GM23338 (cell line): ENCODE measurements at regions not wholly inside any gene's neighbourhood (a gene's known extent, or its start where the extent isn't known, plus 50 kb on each side); places are given as distances from the start of the nearest gene placed in this dataset.

Experiments used
- ATAC-seq: fragments of 200-7000 bp; cut with Tn5 transposase; 3 replicates; pipeline ENCODE4 v1.9.1; 2020
- DNase-seq: peaks from one replicate; pipeline ENCODE4 v3.0.0-alpha.2; 2015; ENCODE audit warnings: low spot score
- H2AFZ ChIP-seq: fragments of 200-600 bp; sonication (generic); 2 replicates; pipeline ENCODE4 v1.8.0; 2016; ENCODE audit warnings: antibody characterized with exemption, mild to moderate bottlenecking, moderate library complexity
- H3F3A ChIP-seq: fragments of 200-600 bp; sonication (generic); replicated peaks from 2 replicates; pipeline ENCODE4 v1.8.0; 2017; ENCODE audit warnings: antibody characterized with exemption, mixed run types, low read depth
- H3K27ac ChIP-seq: fragments of 200-600 bp; sonication (generic); 2 replicates; pipeline ENCODE4 v1.6.1; 2016; ENCODE audit warnings: low read depth
- H3K27me3 ChIP-seq: fragments of 200-600 bp; sonication (generic); 2 replicates; pipeline ENCODE4 v1.8.0; 2016; ENCODE audit warnings: mild to moderate bottlenecking, mixed run types, moderate library complexity; ENCODE audit not compliant: insufficient read depth
- H3K36me3 ChIP-seq: fragments of 200-600 bp; sonication (generic); 2 replicates; pipeline ENCODE4 v1.8.0; 2016; ENCODE audit warnings: mild to moderate bottlenecking; ENCODE audit not compliant: insufficient read depth
- H3K4me1 ChIP-seq: fragments of 200-600 bp; sonication (generic); 2 replicates; pipeline ENCODE4 v1.8.0; 2016; ENCODE audit warnings: mild to moderate bottlenecking, moderate library complexity; ENCODE audit not compliant: insufficient read depth
- H3K4me2 ChIP-seq: fragments of 200-600 bp; sonication (generic); 2 replicates; pipeline ENCODE4 v1.7.1; 2017; ENCODE audit warnings: mixed run types
- H3K4me3 ChIP-seq: fragments of 200-600 bp; sonication (generic); 2 replicates; pipeline ENCODE4 v1.6.1; 2016; ENCODE audit warnings: mixed run types
- H3K79me2 ChIP-seq: fragments of 200-600 bp; sonication (generic); replicated peaks from 2 replicates; pipeline ENCODE4 v1.8.0; 2017; ENCODE audit warnings: mild to moderate bottlenecking; ENCODE audit not compliant: insufficient read depth
- H3K9me2 ChIP-seq: fragments of 200-600 bp; sonication (generic); 2 replicates; pipeline ENCODE4 v1.8.0; 2017; ENCODE audit not compliant: insufficient read depth
- H4K20me1 ChIP-seq: fragments of 200-600 bp; sonication (generic); replicated peaks from 2 replicates; pipeline ENCODE4 v1.8.0; 2017; ENCODE audit warnings: mild to moderate bottlenecking; ENCODE audit not compliant: insufficient read depth
- H3K27ac Mint-ChIP-seq: 2 replicates; pipeline ENCODE4 v1.8.0; 2020; ENCODE audit warnings: inconsistent platforms, mild to moderate bottlenecking, moderate library complexity, mixed read lengths
- H3K27me3 Mint-ChIP-seq: 3 replicates; pipeline ENCODE4 v1.8.0; 2022; ENCODE audit warnings: low read depth, mild to moderate bottlenecking, moderate library complexity, mixed read lengths, inconsistent platforms; ENCODE audit not compliant: insufficient read depth, poor library complexity
- H3K36me3 Mint-ChIP-seq: 3 replicates; pipeline ENCODE4 v1.8.0; 2021; ENCODE audit warnings: low read depth, mild to moderate bottlenecking, inconsistent platforms, moderate library complexity, mixed read lengths
- H3K4me1 Mint-ChIP-seq: 3 replicates; pipeline ENCODE4 v1.8.0; 2020; ENCODE audit warnings: mild to moderate bottlenecking, inconsistent platforms, mixed read lengths
- H3K4me3 Mint-ChIP-seq: 3 replicates; pipeline ENCODE4 v1.8.0; 2021; ENCODE audit warnings: moderate library complexity, mild to moderate bottlenecking, inconsistent platforms, mixed read lengths
- H3K9me3 Mint-ChIP-seq: 3 replicates; pipeline ENCODE4 v1.8.0; 2020; ENCODE audit warnings: moderate library complexity, mild to moderate bottlenecking, inconsistent platforms, mixed read lengths
- CREB1 ChIP-seq: fragments of 250-450 bp; sonication (Bioruptor Pico); IDR thresholded peaks from 2 replicates; pipeline ENCODE4 v1.5.0; 2020; ENCODE audit warnings: low read depth, mild to moderate bottlenecking, moderate library complexity
- CTCF ChIP-seq, 2 experiments: fragments of 200-600 bp in 1 of 2; sonication (generic) in 1 of 2; conservative IDR thresholded peaks; 2 replicates each; pipeline versions ENCODE4 v1.5.1 to v1.6.1; 2016 to 2017; ENCODE audit warnings: antibody characterized with exemption in 2 of 2, low read depth in 2 of 2, mild to moderate bottlenecking in 2 of 2, moderate library complexity in 1 of 2
- EZH2 ChIP-seq: fragments of 200-600 bp; sonication (generic); IDR thresholded peaks from one replicate; pipeline ENCODE4 v1.8.0; 2017; ENCODE audit warnings: antibody characterized with exemption, mild to moderate bottlenecking, low read depth; ENCODE audit not compliant: unreplicated experiment
- EZH2phosphoT487 ChIP-seq: fragments of 200-600 bp; sonication (generic); IDR thresholded peaks from one replicate; pipeline ENCODE4 v1.8.1; 2018; ENCODE audit warnings: antibody characterized with exemption; ENCODE audit not compliant: unreplicated experiment
- JUNB ChIP-seq: IDR thresholded peaks from one replicate; pipeline ENCODE4 v1.6.1; 2016; ENCODE audit warnings: antibody characterized with exemption; ENCODE audit not compliant: unreplicated experiment
- NANOG ChIP-seq: IDR thresholded peaks from 2 replicates; pipeline ENCODE4 v1.6.1; 2016; ENCODE audit warnings: antibody characterized with exemption, borderline replicate concordance
- POLR2AphosphoS5 ChIP-seq: IDR thresholded peaks from 2 replicates; pipeline ENCODE4 v1.6.1; 2016; ENCODE audit warnings: antibody characterized with exemption, low read depth
- REST ChIP-seq: IDR thresholded peaks from one replicate; pipeline ENCODE4 v1.6.1; 2018; ENCODE audit warnings: antibody characterized with exemption; ENCODE audit not compliant: unreplicated experiment
- STAT1 ChIP-seq: IDR thresholded peaks from one replicate; pipeline ENCODE4 v1.6.1; 2016; ENCODE audit warnings: antibody characterized with exemption; ENCODE audit not compliant: unreplicated experiment
- ZNF114 ChIP-seq: fragments of 250-450 bp; sonication (Bioruptor Pico); IDR thresholded peaks from 2 replicates; pipeline ENCODE4 v1.5.0; 2020; ENCODE audit warnings: mild to moderate bottlenecking, moderate library complexity
- ZNF331 ChIP-seq: fragments of 250-450 bp; sonication (Bioruptor Pico); IDR thresholded peaks from 2 replicates; pipeline ENCODE4 v1.5.0; 2020; ENCODE audit warnings: low read depth, mild to moderate bottlenecking, moderate library complexity
- TF ChIP-seq, protein P1 (sequence below): fragments of 250-450 bp; sonication (Bioruptor Pico); IDR thresholded peaks from 2 replicates; pipeline ENCODE4 v1.5.0; 2020; ENCODE audit warnings: mild to moderate bottlenecking, moderate library complexity
- TF ChIP-seq, protein P2 (sequence below): IDR thresholded peaks from 2 replicates; pipeline ENCODE4 v1.6.1; 2016; ENCODE audit warnings: antibody characterized with exemption

GRCh38 chr12:97647142-97647541 lies 184.5 kb downstream of the RMST start:
- Mint-ChIP-seq H3K36me3 (peaks cover 13% of the 10 kb centered on the region; the same call in 2 of the 3 replicates), H3K27ac (no peak overlapping the region), H3K9me3 (peaks cover 21% of the 10 kb centered on the region), H3K4me1 (no peaks in the 10 kb centered on the region), H3K27me3 (no peaks in the 10 kb centered on the region), H3K4me3 (no peak overlapping the region)
- Histone ChIP-seq H3F3A (no peaks in the 10 kb centered on the region), H2AFZ (no peak overlapping the region), H3K9me2 (peaks cover 3% of the 10 kb centered on the region; the same call in 1 of the 2 replicates), H3K4me1 (no peaks in the 10 kb centered on the region), H4K20me1 (no peaks in the 10 kb centered on the region), H3K4me2 (no peak overlapping the region), H3K27ac (no peak overlapping the region), H3K4me3 (no peak overlapping the region), H3K27me3 (no peaks in the 10 kb centered on the region), H3K79me2 (no peaks in the 10 kb centered on the region), H3K36me3 (peaks cover 6% of the 10 kb centered on the region; the same call in 1 of the 2 replicates)
- DNase-seq (no peak), ATAC-seq (no peak)
- TF ChIP-seq EZH2: no peak
- no peak for TF ChIP-seq ZNF331 (CRISPR knock-in tag)
- no peak for TF ChIP-seq CTCF (conservative IDR thresholded peaks at IDR 0.05; ENCODE audit: low read depth in 2 of 2)
- no peak for TF ChIP-seq NANOG
- no peak for TF ChIP-seq POLR2AphosphoS5
- TF ChIP-seq STAT1: no peak
- TF ChIP-seq CREB1 (CRISPR knock-in tag): no peak
- TF ChIP-seq, protein P1, sequence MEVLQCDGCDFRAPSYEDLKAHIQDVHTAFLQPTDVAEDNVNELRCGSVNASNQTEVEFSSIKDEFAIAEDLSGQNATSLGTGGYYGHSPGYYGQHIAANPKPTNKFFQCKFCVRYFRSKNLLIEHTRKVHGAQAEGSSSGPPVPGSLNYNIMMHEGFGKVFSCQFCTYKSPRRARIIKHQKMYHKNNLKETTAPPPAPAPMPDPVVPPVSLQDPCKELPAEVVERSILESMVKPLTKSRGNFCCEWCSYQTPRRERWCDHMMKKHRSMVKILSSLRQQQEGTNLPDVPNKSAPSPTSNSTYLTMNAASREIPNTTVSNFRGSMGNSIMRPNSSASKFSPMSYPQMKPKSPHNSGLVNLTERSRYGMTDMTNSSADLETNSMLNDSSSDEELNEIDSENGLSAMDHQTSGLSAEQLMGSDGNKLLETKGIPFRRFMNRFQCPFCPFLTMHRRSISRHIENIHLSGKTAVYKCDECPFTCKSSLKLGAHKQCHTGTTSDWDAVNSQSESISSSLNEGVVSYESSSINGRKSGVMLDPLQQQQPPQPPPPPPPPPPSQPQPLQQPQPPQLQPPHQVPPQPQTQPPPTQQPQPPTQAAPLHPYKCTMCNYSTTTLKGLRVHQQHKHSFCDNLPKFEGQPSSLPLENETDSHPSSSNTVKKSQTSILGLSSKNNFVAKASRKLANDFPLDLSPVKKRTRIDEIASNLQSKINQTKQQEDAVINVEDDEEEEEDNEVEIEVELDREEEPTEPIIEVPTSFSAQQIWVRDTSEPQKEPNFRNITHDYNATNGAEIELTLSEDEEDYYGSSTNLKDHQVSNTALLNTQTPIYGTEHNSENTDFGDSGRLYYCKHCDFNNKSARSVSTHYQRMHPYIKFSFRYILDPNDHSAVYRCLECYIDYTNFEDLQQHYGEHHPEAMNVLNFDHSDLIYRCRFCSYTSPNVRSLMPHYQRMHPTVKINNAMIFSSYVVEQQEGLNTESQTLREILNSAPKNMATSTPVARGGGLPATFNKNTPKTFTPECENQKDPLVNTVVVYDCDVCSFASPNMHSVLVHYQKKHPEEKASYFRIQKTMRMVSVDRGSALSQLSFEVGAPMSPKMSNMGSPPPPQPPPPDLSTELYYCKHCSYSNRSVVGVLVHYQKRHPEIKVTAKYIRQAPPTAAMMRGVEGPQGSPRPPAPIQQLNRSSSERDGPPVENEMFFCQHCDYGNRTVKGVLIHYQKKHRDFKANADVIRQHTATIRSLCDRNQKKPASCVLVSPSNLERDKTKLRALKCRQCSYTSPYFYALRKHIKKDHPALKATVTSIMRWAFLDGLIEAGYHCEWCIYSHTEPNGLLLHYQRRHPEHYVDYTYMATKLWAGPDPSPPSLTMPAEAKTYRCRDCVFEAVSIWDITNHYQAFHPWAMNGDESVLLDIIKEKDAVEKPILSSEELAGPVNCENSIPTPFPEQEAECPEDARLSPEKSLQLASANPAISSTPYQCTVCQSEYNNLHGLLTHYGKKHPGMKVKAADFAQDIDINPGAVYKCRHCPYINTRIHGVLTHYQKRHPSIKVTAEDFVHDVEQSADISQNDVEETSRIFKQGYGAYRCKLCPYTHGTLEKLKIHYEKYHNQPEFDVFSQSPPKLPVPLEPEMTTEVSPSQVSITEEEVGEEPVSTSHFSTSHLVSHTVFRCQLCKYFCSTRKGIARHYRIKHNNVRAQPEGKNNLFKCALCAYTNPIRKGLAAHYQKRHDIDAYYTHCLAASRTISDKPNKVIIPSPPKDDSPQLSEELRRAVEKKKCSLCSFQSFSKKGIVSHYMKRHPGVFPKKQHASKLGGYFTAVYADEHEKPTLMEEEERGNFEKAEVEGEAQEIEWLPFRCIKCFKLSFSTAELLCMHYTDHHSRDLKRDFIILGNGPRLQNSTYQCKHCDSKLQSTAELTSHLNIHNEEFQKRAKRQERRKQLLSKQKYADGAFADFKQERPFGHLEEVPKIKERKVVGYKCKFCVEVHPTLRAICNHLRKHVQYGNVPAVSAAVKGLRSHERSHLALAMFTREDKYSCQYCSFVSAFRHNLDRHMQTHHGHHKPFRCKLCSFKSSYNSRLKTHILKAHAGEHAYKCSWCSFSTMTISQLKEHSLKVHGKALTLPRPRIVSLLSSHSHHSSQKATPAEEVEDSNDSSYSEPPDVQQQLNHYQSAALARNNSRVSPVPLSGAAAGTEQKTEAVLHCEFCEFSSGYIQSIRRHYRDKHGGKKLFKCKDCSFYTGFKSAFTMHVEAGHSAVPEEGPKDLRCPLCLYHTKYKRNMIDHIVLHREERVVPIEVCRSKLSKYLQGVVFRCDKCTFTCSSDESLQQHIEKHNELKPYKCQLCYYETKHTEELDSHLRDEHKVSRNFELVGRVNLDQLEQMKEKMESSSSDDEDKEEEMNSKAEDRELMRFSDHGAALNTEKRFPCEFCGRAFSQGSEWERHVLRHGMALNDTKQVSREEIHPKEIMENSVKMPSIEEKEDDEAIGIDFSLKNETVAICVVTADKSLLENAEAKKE (CRISPR knock-in tag): no peak
- TF ChIP-seq ZNF114 (CRISPR knock-in tag): no peak
- TF ChIP-seq JUNB: no peak
- no peak for TF ChIP-seq EZH2phosphoT487
- TF ChIP-seq, protein P2, sequence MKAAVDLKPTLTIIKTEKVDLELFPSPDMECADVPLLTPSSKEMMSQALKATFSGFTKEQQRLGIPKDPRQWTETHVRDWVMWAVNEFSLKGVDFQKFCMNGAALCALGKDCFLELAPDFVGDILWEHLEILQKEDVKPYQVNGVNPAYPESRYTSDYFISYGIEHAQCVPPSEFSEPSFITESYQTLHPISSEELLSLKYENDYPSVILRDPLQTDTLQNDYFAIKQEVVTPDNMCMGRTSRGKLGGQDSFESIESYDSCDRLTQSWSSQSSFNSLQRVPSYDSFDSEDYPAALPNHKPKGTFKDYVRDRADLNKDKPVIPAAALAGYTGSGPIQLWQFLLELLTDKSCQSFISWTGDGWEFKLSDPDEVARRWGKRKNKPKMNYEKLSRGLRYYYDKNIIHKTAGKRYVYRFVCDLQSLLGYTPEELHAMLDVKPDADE: no peak
- TF ChIP-seq REST: no peak
